ENCODE measurements at regions not wholly inside any gene's neighbourhood (a gene's known extent, or its start where the extent isn't known, plus 50 kb on each side); places are given as distances from the start of the nearest gene placed in this dataset.

- H3K36me3 ChIP-seq (ENCODE audit: control insufficient read depth in 2 of 2, extremely low read depth in 1 of 2, insufficient read depth in 2 of 2, low read length in 2 of 2), result no peaks in the 10 kb centered on the region
- no peak overlapping the region for H2AFZ ChIP-seq (ENCODE audit: low read depth, low read length)
- ChIA-PET CTCF (no interaction called here), POLR2A (no interaction called here)
- TF ChIP-seq POLR2AphosphoS5 (IDR thresholded peaks at IDR 0.05; ENCODE audit: insufficient read depth, low read depth, low read length) (no peak), GATA2 (IDR thresholded peaks at IDR 0.05; ENCODE audit: insufficient read depth, insufficient read length, low read depth, low read length) (no peak), FOS (IDR thresholded peaks at IDR 0.05; ENCODE audit: borderline replicate concordance, insufficient read depth, low read length) (no peak), POLR2A (IDR thresholded peaks at IDR 0.05; ENCODE audit: low read depth, low read length) (no peak), EZH2 (IDR thresholded peaks at IDR 0.05; ENCODE audit: borderline replicate concordance, low read depth, low read length, severe bottlenecking) (no peak), JUN (IDR thresholded peaks at IDR 0.05; ENCODE audit: borderline replicate concordance, insufficient read depth, insufficient read length, low read depth) (no peak), MAX (IDR thresholded peaks at IDR 0.05; ENCODE audit: insufficient read depth, insufficient read length) (no peak), MYC (IDR thresholded peaks at IDR 0.05; ENCODE audit: low read depth, low read length) (no peak)
- TF ChIP-seq, protein P1, sequence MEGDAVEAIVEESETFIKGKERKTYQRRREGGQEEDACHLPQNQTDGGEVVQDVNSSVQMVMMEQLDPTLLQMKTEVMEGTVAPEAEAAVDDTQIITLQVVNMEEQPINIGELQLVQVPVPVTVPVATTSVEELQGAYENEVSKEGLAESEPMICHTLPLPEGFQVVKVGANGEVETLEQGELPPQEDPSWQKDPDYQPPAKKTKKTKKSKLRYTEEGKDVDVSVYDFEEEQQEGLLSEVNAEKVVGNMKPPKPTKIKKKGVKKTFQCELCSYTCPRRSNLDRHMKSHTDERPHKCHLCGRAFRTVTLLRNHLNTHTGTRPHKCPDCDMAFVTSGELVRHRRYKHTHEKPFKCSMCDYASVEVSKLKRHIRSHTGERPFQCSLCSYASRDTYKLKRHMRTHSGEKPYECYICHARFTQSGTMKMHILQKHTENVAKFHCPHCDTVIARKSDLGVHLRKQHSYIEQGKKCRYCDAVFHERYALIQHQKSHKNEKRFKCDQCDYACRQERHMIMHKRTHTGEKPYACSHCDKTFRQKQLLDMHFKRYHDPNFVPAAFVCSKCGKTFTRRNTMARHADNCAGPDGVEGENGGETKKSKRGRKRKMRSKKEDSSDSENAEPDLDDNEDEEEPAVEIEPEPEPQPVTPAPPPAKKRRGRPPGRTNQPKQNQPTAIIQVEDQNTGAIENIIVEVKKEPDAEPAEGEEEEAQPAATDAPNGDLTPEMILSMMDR (IDR thresholded peaks at IDR 0.05; ENCODE audit: extremely low read depth in 1 of 2, insufficient read depth in 1 of 2, low read depth in 1 of 2, low read length in 2 of 2), result no peak
- FAIRE-seq, result no peak
- dilution Hi-C loops (cut with MboI; ENCODE audit: extremely low pct_ligation_motif_present, low sequenced_read_pairs), result no loop called here
- H3K27me3 ChIP-seq (ENCODE audit: control insufficient read depth in 2 of 2, insufficient read depth in 2 of 2, low read length in 2 of 2), result no peaks in the 10 kb centered on the region
- H3K4me3 ChIP-seq (replicated peaks in 1 of 3; ENCODE audit: insufficient read depth in 1 of 3, low read depth in 1 of 3, low read length in 3 of 3), result no peak overlapping the region
- no peaks in the 10 kb centered on the region for H3K79me2 ChIP-seq (ENCODE audit: control insufficient read depth, insufficient read depth, low read length)
- H3K27ac ChIP-seq (ENCODE audit: insufficient read depth, low read depth, low read length), result no peak overlapping the region
- no peak overlapping the region for H3K4me2 ChIP-seq (ENCODE audit: insufficient read depth, low read length)
- no peaks in the 10 kb centered on the region for H3K9me1 ChIP-seq (replicated peaks; ENCODE audit: control insufficient read depth, extremely low read depth, insufficient read depth, low read length)
- H3K4me1 ChIP-seq (ENCODE audit: control insufficient read depth, extremely low read depth, insufficient read depth, low read length), result no peaks in the 10 kb centered on the region
- H3K9ac ChIP-seq (replicated peaks; ENCODE audit: extremely low read depth, insufficient read depth, low read length), result no peak overlapping the region
- DNase-seq (ENCODE audit: low read depth, low spot score), result no peak
- intact Hi-C loops (cut with micrococcal nuclease), result no loop called here
- no peaks in the 10 kb centered on the region for H4K20me1 ChIP-seq (replicated peaks; ENCODE audit: control insufficient read depth, extremely low read depth, insufficient read depth, low read length)
- no TSS peak for BruUV-seq (replicated peaks)
- peaks cover 3% of the 10 kb centered on the region for H3K9me3 ChIP-seq (replicated peaks; ENCODE audit: control insufficient read depth, insufficient read depth, low read length)
Observed at GRCh38 chr13:62710787-62711186, 1295.1 kb upstream of the PCDH20 start.

Data from endothelial cell of umbilical vein (primary cell).